ENCODE measurements at regions not wholly inside any gene's neighbourhood (a gene's known extent, or its start where the extent isn't known, plus 50 kb on each side); places are given as distances from the start of the nearest gene placed in this dataset.

- H3K4me1 Mint-ChIP-seq = no peaks in the 10 kb centered on the region
- H3K4me3 ChIP-seq = no peak overlapping the region
- H3K79me2 ChIP-seq (ENCODE audit: low read depth) = no peaks in the 10 kb centered on the region
- no peaks in the 10 kb centered on the region for H3K9me3 Mint-ChIP-seq
- no peak for DNase-seq (ENCODE audit: low spot score)
- H3K9ac ChIP-seq = no peak overlapping the region
- H3K4me1 ChIP-seq = no peaks in the 10 kb centered on the region
- H3K27me3 Mint-ChIP-seq (ENCODE audit: insufficient read depth, low read depth) = no peaks in the 10 kb centered on the region
- no peaks in the 10 kb centered on the region for H3K36me3 Mint-ChIP-seq
- no peak overlapping the region for H2AFZ ChIP-seq (replicated peaks)
- H3K4me2 ChIP-seq = no peak overlapping the region
- no peak overlapping the region for H3K27ac ChIP-seq
- H3K4me3 Mint-ChIP-seq = no peak overlapping the region
- H3K27ac Mint-ChIP-seq = no peak overlapping the region
- H3K9me3 ChIP-seq (ENCODE audit: low read depth) = no peaks in the 10 kb centered on the region
- no peaks in the 10 kb centered on the region for H3K36me3 ChIP-seq
- no peaks in the 10 kb centered on the region for H3F3A ChIP-seq (ENCODE audit: low read depth)
- H4K20me1 ChIP-seq (ENCODE audit: low read depth) = no peaks in the 10 kb centered on the region
- H3K27me3 ChIP-seq = no peaks in the 10 kb centered on the region
- TF ChIP-seq EZH2phosphoT487 (IDR thresholded peaks at IDR 0.05) (no peak), EZH2 (IDR thresholded peaks at IDR 0.05) (no peak)
- TF ChIP-seq, protein P1, sequence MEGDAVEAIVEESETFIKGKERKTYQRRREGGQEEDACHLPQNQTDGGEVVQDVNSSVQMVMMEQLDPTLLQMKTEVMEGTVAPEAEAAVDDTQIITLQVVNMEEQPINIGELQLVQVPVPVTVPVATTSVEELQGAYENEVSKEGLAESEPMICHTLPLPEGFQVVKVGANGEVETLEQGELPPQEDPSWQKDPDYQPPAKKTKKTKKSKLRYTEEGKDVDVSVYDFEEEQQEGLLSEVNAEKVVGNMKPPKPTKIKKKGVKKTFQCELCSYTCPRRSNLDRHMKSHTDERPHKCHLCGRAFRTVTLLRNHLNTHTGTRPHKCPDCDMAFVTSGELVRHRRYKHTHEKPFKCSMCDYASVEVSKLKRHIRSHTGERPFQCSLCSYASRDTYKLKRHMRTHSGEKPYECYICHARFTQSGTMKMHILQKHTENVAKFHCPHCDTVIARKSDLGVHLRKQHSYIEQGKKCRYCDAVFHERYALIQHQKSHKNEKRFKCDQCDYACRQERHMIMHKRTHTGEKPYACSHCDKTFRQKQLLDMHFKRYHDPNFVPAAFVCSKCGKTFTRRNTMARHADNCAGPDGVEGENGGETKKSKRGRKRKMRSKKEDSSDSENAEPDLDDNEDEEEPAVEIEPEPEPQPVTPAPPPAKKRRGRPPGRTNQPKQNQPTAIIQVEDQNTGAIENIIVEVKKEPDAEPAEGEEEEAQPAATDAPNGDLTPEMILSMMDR (IDR thresholded peaks at IDR 0.05) = no peak
Measured at GRCh38 chr4:136369073-136369472, 1163.2 kb downstream of the PCDH18 start.

DNA sequence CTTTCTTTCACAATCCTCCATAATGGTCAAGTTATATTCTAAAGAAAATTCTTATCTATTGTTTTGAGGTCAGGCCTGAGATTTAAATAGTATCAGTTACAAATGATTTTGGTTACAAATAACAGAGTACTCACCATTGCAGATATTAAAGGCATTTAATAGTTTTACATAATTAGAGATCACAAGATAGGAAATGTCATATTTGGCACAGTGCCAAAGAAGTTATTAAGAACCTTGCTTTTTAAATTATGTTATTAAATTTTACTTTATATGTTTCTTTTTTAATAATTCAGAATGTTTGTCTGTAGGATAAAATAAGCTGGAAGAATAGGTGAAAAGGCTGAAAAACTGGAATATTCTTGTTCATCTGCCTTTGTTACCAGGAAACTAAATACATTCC is 1174.7 kb downstream of the PCDH18 start:
- H3K27me3 ChIP-seq = no peaks in the 10 kb centered on the region
- H3K4me2 ChIP-seq = no peak overlapping the region
- Mint-ChIP-seq H3K27me3 (ENCODE audit: insufficient read depth, low read depth) (no peaks in the 10 kb centered on the region), H3K36me3 (no peaks in the 10 kb centered on the region), H3K9me3 (no peaks in the 10 kb centered on the region), H3K27ac (no peak overlapping the region), H3K4me3 (no peak overlapping the region), H3K4me1 (no peaks in the 10 kb centered on the region)
- H3K9ac ChIP-seq = no peak overlapping the region
- H3K4me3 ChIP-seq = no peak overlapping the region
- H3F3A ChIP-seq (ENCODE audit: low read depth) = no peaks in the 10 kb centered on the region
- H4K20me1 ChIP-seq (ENCODE audit: low read depth) = no peaks in the 10 kb centered on the region
- no peaks in the 10 kb centered on the region for H3K9me3 ChIP-seq (ENCODE audit: low read depth)
- H3K79me2 ChIP-seq (ENCODE audit: low read depth) = no peaks in the 10 kb centered on the region
- H2AFZ ChIP-seq (replicated peaks) = no peak overlapping the region
- H3K27ac ChIP-seq = no peak overlapping the region
- TF ChIP-seq EZH2 (IDR thresholded peaks at IDR 0.05) (no peak), EZH2phosphoT487 (IDR thresholded peaks at IDR 0.05) (no peak)
- TF ChIP-seq, protein P1 (IDR thresholded peaks at IDR 0.05) = no peak
- no peaks in the 10 kb centered on the region for H3K36me3 ChIP-seq
- H3K4me1 ChIP-seq = no peaks in the 10 kb centered on the region
- no peak for DNase-seq (ENCODE audit: low spot score)

DNA sequence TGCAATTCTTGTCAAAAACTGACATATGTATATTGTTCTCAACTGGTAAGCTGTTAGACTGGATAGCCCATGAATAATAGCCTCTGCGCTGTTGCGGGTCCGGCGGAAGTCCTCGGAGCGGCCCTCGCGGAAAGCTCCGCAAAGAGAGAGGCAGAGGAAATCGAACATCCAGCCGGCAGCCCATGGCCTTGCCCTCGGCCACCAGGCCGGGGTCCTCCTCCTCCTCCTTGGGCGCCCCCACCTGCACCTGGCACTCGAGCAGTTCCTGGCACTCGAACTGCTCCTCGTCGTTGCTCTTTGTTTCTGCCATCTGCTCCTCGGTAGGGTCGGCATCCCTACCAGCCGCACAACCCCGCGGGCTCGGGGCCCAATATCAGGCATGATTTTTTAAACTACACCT is 1176.3 kb downstream of the PCDH18 start:
- TF ChIP-seq EZH2 (IDR thresholded peaks at IDR 0.05) = no peak
- no peak for TF ChIP-seq EZH2phosphoT487 (IDR thresholded peaks at IDR 0.05)
- TF ChIP-seq, protein P1 (IDR thresholded peaks at IDR 0.05) = no peak
- Mint-ChIP-seq H3K9me3 (no peaks in the 10 kb centered on the region), H3K36me3 (no peaks in the 10 kb centered on the region), H3K4me3 (no peak overlapping the region), H3K27me3 (ENCODE audit: insufficient read depth, low read depth) (no peaks in the 10 kb centered on the region), H3K4me1 (no peaks in the 10 kb centered on the region), H3K27ac (no peak overlapping the region)
- no peak overlapping the region for H3K4me3 ChIP-seq
- no peaks in the 10 kb centered on the region for H3K4me1 ChIP-seq
- no peak overlapping the region for H3K4me2 ChIP-seq
- DNase-seq (ENCODE audit: low spot score) = no peak
- no peaks in the 10 kb centered on the region for H4K20me1 ChIP-seq (ENCODE audit: low read depth)
- H2AFZ ChIP-seq (replicated peaks) = no peak overlapping the region
- H3K9me3 ChIP-seq (ENCODE audit: low read depth) = no peaks in the 10 kb centered on the region
- no peak overlapping the region for H3K27ac ChIP-seq
- no peaks in the 10 kb centered on the region for H3K79me2 ChIP-seq (ENCODE audit: low read depth)
- H3F3A ChIP-seq (ENCODE audit: low read depth) = no peaks in the 10 kb centered on the region
- H3K36me3 ChIP-seq = no peaks in the 10 kb centered on the region
- no peaks in the 10 kb centered on the region for H3K27me3 ChIP-seq
- H3K9ac ChIP-seq = no peak overlapping the region

GRCh38 chr4:136343340-136343739 is 1189.0 kb downstream of the PCDH18 start:
- H3K36me3 ChIP-seq = no peaks in the 10 kb centered on the region
- no peaks in the 10 kb centered on the region for H3K4me1 ChIP-seq
- H3F3A ChIP-seq (ENCODE audit: low read depth) = no peaks in the 10 kb centered on the region
- no peaks in the 10 kb centered on the region for H3K4me1 Mint-ChIP-seq
- no peak overlapping the region for H3K4me3 ChIP-seq
- no peaks in the 10 kb centered on the region for H3K79me2 ChIP-seq (ENCODE audit: low read depth)
- TF ChIP-seq, protein P1 (IDR thresholded peaks at IDR 0.05) = no peak
- TF ChIP-seq EZH2phosphoT487 (IDR thresholded peaks at IDR 0.05) = no peak
- no peak for TF ChIP-seq EZH2 (IDR thresholded peaks at IDR 0.05)
- no peak for DNase-seq (ENCODE audit: low spot score)
- H2AFZ ChIP-seq (replicated peaks) = no peak overlapping the region
- no peaks in the 10 kb centered on the region for H3K36me3 Mint-ChIP-seq
- peaks cover 2% of the 10 kb centered on the region for H3K27me3 Mint-ChIP-seq (ENCODE audit: insufficient read depth, low read depth)
- no peak overlapping the region for H3K9ac ChIP-seq
- no peaks in the 10 kb centered on the region for H4K20me1 ChIP-seq (ENCODE audit: low read depth)
- H3K9me3 ChIP-seq (ENCODE audit: low read depth) = no peaks in the 10 kb centered on the region
- peaks cover 6% of the 10 kb centered on the region for H3K9me3 Mint-ChIP-seq
- H3K27me3 ChIP-seq = no peaks in the 10 kb centered on the region
- H3K4me3 Mint-ChIP-seq = no peak overlapping the region
- no peak overlapping the region for H3K27ac ChIP-seq
- no peak overlapping the region for H3K27ac Mint-ChIP-seq
- no peak overlapping the region for H3K4me2 ChIP-seq
